ENCODE measurements at regions not wholly inside any gene's neighbourhood (a gene's known extent, or its start where the extent isn't known, plus 50 kb on each side); places are given as distances from the start of the nearest gene placed in this dataset.

DNA sequence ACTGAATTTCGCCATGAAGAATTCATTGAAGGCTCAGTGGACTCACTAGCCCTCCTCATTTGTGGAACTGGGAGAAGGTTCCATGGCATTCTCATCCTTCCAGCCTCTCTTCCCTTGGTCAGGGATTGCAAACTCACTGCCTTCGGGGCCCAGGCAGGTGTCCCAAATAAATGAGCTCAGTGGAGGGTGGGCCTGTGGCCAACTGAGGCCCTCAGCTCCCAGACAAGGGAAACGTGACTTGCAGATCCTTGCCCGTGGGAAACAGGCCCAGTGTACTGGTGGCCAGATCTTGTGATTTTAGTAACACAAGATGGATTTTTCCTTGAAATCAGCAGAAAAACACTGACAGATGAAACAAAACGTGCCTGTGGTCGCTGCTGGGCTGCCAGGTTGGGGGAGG, 168.7 kb upstream of the CTBP2 start:
- TF ChIP-seq CTCF (conservative IDR thresholded peaks at IDR 0.05; ENCODE audit: low read length) (no peak), EZH2phosphoT487 (IDR thresholded peaks at IDR 0.05; ENCODE audit: borderline replicate concordance) (no peak)
